ENCODE measurements at regions not wholly inside any gene's neighbourhood (a gene's known extent, or its start where the extent isn't known, plus 50 kb on each side); places are given as distances from the start of the nearest gene placed in this dataset.
"Not testable (repeated sequence)": the region's sequence is repeated elsewhere in the genome, so short reads cannot be mapped to it uniquely, and the experiment has no call there.

DNA sequence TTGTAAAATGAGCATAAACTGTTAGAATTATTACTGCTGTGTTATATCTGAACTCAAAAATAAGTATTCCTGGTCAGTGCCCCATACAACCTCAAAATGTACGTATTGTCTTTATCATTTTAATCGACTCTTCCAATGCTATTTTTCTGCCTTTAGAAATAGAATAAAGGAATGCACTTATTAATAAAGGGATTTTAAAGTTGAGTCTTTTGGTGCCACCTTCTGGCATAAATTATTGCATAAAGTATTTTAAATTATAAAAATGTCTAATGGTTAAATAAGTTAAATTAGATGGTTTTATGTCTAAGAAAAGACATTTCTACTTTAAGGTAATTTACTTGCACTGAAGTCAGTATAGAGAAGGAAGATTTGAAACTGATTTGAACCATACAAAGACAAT lies 424.0 kb upstream of the NDST4 start:
- DNase-seq = no peak

DNA sequence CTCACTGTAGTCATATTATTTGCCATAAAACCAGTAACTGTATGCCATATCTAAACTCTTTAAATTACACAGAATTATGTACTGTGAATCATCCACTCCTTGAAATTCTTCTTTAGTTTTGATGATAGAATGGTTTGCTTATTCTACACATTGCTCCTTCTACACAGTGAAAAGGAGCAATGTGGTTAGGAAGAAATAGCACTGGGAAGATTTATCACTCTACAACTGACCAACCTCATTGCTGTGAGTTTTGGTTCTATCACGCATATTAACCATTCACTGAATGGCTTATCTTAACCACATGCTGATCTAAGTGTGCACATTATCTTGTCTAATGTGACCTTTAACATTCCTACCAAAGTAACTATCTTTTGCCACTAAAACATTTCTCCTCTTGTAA lies 415.7 kb upstream of the NDST4 start:
- no peak for DNase-seq

DNA sequence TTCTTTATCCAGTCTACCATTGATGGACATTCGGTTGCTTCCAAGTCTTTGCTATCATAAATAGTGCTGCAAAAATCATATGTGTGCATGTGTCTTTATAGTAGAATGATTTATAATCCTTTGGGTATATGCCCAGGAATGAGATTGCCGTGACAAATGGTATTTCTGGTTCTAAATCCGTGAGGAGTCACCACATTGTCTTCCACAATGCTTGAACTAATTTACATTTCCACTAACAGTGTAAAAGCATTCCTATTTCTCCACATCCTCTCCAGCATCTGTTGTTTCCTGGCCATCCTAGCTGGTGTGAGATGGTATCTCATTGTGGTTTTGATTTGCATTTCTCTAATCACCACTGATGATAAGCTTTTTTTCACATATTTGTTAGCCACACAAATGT lies 406.1 kb upstream of the NDST4 start:
- not testable (repeated sequence) for DNase-seq

DNA sequence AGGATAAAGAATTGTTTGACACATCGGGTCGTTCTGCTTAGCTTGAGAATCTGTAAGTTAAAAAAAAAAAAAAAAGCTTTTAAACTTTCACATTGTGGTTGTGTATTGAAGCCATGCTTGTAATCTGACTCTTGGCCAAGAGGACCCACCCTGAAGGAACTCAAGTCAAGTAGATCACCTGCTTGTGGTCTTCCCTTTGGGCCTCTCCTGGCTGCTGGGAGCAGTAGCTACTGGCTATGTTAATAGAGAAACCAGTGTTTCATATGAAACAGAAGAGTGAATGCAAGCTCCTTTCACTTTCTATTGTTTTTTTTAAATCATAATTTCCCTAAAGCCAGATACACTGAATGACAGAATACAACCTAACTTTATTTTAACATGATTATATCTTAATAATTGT lies 402.4 kb upstream of the NDST4 start:
- DNase-seq = no peak

DNA sequence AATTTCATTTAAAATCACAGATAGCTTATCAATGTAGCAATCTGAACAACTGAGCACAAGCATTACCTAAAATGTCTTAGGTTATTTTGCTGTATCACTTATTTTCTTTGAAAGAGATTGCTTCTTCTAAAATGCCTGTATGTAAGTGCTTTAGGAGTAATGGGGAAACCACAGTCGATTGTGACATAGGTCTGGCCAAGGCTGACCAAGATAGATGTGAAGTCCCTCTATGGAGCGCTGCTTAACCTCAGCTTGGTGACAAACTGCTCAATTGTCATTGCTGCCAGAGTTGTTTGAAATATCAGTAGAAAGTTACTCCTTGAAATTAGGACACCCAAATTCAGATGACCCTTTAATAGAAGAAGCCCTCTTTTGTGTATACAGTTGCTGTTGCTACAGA lies 401.9 kb upstream of the NDST4 start:
- no peak for DNase-seq

DNA sequence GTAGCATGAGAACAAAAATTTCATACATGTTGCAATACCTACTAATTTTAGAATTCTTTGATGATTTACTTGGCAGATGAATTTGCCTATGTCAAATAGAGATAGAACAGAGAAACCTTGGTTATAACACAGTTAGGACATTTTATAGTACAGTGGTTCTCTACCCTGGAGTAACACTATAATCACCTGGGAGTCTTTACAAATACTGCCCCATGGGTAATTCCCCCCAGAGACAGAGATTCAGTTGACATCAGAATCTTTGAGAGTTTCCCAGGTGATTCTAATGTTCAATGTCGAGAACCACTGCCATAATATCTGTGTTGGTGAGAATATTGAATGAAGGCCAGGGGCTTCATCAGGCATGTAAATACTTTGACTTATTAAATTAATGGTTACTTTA lies 401.3 kb upstream of the NDST4 start:
- no peak for DNase-seq

DNA sequence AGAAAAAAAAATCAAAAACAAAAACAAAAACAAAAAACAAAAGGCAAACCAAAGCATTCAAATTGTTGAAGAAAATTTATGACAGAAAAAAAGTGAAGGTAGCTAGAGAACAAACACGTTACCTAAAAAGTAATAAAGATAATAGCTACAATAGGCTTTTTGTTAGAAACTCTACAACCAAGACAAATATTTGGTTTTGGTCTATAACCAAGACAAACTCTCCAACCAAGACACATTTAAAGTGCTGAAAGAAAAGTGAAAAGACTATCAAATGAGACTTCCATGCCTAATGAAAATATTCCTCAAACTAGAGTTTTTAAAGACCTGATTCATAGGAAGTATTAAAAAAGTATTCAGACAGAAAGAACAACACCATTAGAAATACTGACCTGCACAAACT lies 391.9 kb upstream of the NDST4 start:
- DNase-seq = no peak

DNA sequence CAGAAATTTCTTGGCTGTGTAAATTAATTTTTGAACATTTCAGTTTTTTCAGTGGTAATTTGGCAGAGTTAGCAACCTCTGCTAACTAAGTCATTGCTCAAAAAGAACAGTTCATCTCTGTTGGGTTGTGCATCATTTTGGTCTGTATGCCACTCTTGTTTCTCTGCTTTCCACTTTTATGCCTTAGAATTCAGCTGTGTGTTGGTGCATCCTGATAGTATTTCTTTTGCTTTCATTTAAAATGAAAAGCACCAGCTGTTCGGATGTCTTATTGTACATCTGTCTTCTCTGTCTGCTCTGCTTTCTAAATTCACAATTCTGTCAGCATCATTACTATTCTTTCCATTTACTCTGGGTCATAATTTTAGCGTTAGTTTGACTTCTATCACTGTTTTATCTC lies 388.2 kb upstream of the NDST4 start:
- no peak for DNase-seq

DNA sequence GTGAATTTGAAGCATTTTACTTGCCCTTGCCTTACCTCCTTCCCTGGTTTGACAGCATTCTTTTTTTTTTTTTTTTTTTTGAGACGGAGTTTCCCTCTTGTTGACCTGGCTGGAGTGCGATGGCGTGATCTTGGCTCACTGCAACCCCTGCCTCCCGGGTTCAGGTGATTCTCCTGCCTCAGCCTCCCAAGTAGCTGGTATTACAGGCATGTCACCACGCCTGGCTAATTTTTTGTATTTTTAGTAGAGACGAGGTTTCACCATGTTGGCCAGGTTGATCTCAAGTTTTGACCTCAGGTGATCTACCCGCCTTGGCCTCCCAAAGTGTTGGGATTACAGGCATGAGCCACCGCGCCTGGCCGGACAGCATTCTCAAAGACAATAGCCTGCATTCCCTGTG lies 380.4 kb upstream of the NDST4 start:
- DNase-seq = not testable (repeated sequence)

DNA sequence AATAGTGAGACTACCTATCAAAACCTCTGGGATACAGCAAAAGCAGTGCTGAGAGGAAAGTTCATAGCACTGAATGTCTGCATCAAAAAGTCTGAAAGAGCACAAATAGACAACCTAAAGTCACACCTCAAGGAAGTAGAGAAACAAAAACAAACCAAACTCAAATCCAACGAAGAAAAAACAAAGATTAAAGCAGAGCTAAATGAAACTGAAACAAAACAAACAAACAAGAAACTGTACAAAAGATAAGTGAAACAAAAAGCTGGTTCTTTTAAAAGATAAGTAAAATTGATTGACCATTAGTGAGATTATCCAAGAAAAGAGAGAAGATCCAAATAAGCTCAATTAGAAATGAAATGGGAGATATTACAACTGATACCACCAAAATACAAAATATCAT lies 378.3 kb upstream of the NDST4 start:
- DNase-seq = no peak

DNA sequence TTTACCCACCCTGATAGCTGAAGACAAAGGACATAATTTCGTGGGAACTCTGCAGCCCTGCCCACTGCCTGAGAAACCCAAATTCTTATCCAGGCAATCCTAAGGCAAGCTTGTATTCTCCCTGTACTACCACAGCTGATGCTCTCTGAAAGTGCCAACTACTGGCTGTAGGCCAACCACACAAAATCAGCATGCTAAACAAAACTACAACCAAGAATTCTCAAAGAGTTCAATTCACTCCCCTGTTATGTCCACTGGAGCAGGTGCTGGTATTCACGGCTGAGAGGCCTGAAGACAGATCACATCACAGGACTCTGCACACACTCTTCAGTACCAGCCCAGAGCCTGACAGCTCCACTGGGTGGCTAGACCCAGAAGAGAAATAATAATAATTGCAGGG lies 375.9 kb upstream of the NDST4 start:
- no peak for DNase-seq

DNA sequence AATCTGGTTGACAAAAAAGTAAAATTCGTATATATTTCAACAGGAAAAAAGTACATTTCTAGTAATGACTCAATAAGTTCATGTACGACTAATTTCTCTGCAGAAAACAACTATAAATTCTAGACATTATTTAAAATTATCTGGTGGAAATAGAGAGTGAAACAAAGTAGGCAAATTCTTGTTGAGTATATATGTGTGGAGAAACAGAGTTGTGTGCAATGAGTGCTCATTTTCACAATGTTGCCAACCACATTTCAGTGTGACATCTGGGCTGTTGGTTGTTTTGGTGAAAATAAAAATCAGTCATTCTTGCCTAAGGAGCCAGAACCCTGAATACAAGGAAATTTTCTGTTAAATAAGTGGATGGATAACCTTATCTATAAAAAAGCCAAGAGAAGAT lies 372.0 kb upstream of the NDST4 start:
- no peak for DNase-seq

DNA sequence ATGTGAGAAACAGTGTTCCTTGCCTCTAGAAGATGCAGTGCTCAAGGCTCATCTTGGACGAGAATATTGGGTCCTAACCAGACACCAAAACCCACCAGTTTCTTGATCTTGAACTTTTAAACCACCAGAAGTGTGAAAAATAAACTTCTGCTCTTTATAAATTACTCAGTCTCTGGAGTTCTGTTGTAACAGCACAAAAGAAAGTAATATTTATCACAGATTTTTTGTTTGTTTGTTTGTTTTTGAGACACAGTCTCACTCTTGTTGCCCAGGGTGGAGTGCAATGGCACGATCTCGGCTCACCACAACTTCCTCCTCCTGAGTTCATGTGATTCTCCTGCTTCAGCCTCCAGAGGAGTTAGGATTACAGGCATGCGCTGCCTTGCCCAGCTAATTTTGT lies 371.1 kb upstream of the NDST4 start:
- no peak for DNase-seq

DNA sequence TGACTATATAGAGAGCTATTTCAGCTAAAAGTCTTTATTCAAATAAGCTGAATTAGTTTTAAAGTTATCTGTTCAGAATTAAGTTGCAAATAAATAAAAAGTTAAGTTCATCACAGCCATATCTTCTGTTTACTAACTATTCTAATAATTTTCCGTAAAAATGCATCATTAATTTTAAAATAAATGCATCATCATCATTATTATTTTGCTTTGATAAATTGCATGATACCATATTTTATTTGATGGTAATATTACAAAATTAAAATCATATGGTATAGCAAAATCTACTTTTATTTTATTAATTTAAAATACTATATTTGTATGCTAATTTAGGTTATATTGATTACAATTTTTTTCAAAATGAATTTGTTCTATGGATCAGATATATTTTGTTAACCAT lies 357.3 kb upstream of the NDST4 start:
- no peak for DNase-seq

DNA sequence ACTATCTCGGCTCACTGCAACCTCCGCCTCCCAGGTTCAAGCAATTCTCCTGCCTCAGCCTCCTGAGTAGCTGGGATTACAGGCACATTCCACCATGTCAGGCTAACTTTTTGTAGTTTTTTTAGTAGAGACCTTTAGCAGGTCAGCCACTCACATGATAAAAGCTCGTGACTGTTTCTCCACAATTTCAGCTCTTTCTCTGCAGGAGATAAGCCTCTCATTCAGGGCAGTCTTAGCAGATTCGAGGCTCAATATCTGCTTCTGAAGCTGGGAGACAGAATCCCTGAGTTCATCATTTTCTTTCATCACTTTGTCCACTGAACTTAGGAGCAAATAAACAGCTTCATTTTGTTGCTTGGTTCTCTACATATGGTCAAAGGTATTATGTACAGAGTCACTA lies 345.9 kb upstream of the NDST4 start:
- not testable (repeated sequence) for DNase-seq

DNA sequence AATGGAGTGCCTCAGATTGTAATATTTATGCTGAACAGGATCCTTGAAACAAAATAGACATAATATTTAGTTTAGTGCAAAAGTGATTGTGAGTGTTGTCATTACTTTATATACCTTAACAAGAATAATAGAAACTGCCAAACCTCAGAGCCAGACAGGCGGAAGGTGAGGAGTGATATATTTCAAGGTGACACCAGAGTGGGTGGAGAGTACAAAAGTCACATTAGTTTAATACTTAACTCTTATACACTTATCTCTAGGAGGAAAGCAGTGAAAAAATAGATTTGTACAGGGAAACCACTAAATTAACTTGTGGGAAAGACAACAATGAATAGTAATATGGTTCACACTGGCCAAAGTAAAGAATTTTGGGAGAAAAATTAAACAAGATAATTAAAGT lies 342.8 kb upstream of the NDST4 start:
- no peak for DNase-seq

DNA sequence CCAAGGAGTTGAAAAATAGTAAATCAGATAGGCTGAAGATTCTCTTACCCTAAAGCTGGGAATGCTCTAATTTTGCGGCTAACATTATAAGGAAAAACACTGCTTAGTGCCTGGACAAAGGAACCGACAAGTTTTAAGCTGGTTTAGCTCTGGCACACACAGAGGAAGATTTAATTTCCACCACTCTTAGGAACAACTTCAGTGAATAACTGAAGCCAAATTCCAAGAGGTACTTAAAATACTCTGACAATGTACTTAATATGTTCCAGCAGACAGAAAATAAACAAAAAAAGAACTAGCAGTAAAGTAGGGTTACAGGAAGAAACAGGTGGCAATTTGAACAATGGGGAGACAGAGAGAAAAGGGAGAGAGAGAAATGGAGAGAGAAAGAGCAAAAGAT lies 340.8 kb upstream of the NDST4 start:
- no peak for DNase-seq

DNA sequence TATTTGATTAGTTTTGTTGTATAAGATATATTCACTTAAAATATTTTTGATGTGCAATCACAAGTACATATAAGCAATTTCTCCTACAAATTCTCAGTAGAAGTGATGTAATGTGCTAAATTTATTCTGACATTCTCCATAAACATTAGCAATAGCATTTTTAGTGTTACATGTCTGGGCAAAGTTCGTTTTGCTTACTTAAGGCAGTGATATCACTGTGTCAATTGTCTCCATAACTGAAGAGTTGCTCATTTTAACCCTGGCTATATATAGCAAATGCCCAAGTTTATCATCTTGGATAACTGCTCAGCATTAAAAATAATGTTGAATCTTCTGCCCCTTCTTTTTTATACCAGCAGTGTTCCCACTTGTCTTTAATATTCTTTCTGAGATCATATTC lies 340.0 kb upstream of the NDST4 start:
- DNase-seq = no peak

DNA sequence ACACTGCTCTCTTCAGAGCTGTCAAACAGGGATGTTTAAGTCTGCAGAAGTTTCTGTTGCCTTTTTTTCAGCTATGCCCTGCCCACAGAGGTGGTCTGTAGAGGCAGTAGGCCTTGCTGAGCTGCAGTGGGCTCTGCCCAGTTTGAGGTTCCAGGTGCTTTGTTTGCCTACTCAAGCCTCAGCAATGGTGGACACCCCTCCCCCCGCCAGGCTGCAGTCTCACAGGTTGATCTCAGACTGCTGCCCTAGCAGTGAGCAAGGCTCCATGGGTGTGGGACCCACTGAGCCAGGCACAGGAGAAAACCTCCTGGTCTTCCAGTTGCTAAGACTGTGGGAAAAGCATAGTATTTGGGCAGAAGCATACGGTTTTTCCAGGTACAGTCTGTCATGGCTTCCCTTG lies 338.8 kb upstream of the NDST4 start:
- not testable (repeated sequence) for DNase-seq

DNA sequence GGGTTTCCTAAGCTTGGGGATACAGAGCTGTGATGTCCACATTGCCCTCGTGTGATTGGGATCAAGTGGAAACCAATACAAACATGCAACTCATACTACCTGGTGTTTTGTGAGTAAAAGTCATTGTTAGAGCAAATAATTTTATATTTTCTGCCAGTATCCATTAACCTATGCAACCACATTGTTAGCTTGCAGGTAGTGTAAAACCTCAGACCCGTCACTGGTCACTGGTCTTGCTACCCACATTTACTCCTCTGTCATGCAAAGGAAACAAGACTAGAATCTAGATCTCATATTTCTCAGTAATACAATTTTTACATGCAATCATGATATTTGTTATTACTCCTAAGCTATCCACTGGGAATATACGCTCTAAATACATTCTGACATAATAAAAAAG lies 324.3 kb upstream of the NDST4 start:
- DNase-seq = no peak

DNA sequence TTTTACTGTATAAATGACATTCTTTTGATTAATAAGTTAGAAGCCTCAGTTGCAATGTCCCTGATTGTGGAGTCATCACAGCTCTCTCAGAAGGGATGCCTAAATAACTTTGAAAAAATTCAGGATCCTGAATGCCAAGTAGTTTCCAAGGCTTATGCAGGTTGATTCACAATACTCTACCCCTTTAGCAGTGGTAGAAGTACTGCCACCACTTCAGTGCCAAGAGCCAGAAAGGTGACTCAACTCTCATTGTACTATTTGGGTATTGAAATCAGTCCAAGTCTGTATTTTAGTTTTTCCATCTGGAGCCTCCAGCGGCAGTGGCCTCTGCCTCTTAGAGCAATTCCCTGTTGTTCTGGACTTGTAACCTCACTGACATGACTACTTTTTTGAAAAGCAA lies 320.1 kb upstream of the NDST4 start:
- DNase-seq = no peak

DNA sequence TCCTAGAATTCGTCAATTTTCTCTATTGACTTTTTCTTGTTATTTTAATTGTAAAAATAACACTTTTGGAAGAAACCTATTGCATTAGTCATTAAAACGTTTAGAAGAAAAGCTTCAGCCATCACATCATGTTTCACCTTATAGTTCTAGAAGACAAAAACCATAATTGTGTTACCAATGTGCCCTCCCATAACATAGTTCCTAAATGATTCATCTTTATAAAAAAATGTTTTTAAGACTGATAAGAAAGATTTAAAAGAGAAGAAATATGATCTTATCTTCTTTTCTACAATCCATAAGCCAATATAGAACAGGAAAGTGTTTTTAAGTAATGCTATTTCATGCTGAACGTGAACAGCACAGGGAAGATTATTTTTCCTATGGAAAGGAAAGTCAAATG lies 316.6 kb upstream of the NDST4 start:
- no peak for DNase-seq

DNA sequence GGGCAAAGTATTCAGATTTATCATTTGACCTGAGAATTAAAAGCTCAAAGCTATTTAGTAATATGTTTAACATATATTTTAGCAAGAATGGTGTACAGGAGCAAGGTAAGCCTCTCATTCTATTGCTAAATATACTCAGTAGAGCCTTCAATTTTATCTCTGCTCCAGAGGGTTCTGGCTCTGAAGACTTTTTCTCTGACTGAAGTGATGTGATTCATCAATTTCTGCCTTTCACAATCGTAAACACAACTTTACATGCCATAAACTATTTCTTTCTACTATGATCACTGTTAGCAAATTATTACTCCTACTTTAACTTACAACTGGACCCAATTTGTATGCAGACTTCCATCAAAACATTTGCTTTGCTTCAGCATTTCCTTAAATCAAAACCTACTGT lies 315.0 kb upstream of the NDST4 start:
- no peak for DNase-seq

DNA sequence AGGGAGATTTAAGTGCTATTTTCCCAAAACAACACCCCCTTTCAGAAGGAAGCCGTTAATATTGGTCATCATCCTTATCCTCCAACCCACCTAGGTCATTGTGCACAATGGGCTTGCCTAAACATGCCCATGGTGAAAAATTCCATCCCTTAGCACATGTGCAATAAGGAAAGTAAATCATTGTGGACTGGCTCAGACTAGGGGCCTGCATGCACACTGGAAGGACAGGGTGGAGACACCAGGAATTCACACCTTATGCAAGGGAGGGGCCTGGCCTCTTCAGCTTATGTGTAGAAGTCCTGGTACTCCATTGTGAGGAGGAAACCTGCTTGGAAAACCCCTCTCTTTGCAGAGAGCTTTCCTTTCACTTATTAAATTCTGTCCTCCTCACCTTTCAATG lies 311.4 kb upstream of the NDST4 start:
- no peak for DNase-seq

DNA sequence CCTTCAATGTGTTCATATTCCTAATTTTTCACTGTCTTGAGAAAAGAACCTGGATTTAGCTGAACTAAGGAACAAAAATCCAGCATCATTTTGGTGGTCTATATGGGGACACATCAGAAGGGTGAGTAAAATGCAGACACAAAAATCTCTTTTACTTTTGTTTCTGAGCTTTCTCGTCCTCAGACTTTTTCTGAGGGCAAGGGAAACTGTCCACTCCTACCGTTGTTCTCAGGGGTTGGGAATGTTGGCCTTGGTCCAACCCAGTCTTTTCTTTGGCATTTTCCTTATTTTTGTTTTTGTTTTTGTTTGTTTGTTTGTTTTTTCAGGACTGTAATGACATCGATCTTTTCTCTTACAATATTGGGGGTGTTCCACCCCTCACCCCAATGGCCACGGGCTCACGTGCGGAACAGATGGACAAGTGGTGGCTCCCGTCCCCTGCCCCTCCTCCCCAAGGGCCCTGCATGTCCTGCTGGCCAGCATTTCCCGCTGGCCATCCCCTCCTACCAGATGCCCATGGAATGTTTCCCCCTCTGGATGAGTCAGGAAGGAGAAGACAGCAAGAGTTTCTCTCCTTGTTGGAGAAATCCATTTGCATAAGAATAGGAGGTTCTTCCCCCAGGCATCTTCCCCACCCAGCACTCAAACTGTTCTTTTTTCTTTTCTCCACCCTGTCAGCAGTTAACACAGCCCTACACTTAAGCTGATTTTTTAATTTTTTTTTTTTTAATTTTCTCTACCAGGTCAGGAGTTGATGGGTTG lies 305.4 kb upstream of the NDST4 start:
- no peak for DNase-seq

DNA sequence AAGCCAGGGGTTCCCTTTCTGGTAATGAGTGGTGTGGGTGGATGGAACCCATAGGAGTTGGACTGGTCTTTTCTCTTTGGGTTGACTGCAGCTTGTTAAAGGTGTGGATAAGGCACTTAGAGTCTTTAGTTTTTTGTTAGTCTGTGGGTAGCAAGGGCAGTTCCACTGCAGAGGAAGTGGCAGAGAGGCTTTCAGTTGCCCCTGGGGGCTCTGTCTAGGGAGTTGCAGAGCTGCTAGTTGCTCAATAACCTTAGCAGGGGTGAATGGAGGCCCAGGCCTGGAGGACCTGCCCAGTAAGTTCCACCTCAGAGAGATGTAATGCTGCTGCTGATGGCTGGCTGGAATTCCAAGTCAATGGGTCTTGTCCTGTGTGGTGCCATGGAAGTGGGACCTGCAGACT lies 282.6 kb upstream of the NDST4 start:
- DNase-seq = no peak
